Ramos (cell line): ENCODE measurements at regions not wholly inside any gene's neighbourhood (a gene's known extent, or its start where the extent isn't known, plus 50 kb on each side); places are given as distances from the start of the nearest gene placed in this dataset.

Experiments
- in situ Hi-C: fragments of 300-500 bp; cut with MboI; formaldehyde crosslinking; loops from one replicate; pipeline ENCODE4 v1.14.3; 2022; ENCODE audit warnings: low sequenced_read_pairs; ENCODE audit not compliant: unreplicated experiment

GRCh38 chr9:126148994-126149393, 177.6 kb upstream of the MVB12B start:
- in situ Hi-C loops: no loop called here

- in situ Hi-C loops: no loop called here
These were observed 177.0 kb upstream of the MVB12B start for GRCh38 chr9:126149661-126150060.

GRCh38 chr9:126150411-126151030, 176.1 kb upstream of the MVB12B start:
- in situ Hi-C loops: no loop called here

- in situ Hi-C loops: no loop called here
These were observed 175.5 kb upstream of the MVB12B start for GRCh38 chr9:126151031-126151685.

GRCh38 chr9:126151686-126152134, 174.9 kb upstream of the MVB12B start:
- in situ Hi-C loops: no loop called here

- in situ Hi-C loops: no loop called here
These were observed 173.8 kb upstream of the MVB12B start for GRCh38 chr9:126152622-126153362.

- in situ Hi-C loops: no loop called here
These were observed 173.2 kb upstream of the MVB12B start for GRCh38 chr9:126153382-126153781.

- in situ Hi-C loops: no loop called here
These were observed 172.3 kb upstream of the MVB12B start for GRCh38 chr9:126154182-126154827.

GRCh38 chr9:126154869-126155268, 171.8 kb upstream of the MVB12B start:
- in situ Hi-C loops: no loop called here

- in situ Hi-C loops: no loop called here
These were observed 170.6 kb upstream of the MVB12B start for GRCh38 chr9:126155756-126156664.

GRCh38 chr9:126156898-126157297, 169.7 kb upstream of the MVB12B start:
- in situ Hi-C loops: no loop called here

GRCh38 chr9:126157423-126157822, 169.2 kb upstream of the MVB12B start:
- in situ Hi-C loops: no loop called here

GRCh38 chr9:126157826-126158587, 168.6 kb upstream of the MVB12B start:
- in situ Hi-C loops: no loop called here

- in situ Hi-C loops: no loop called here
These were observed 167.8 kb upstream of the MVB12B start for GRCh38 chr9:126158588-126159429.

- in situ Hi-C loops: no loop called here
These were observed 167.1 kb upstream of the MVB12B start for GRCh38 chr9:126159430-126160060.

GRCh38 chr9:126160067-126160853, 166.4 kb upstream of the MVB12B start:
- in situ Hi-C loops: no loop called here

- in situ Hi-C loops: no loop called here
These were observed 165.7 kb upstream of the MVB12B start for GRCh38 chr9:126160854-126161329.
